HCT116 (cell line): ENCODE measurements at regions not wholly inside any gene's neighbourhood (a gene's known extent, or its start where the extent isn't known, plus 50 kb on each side); places are given as distances from the start of the nearest gene placed in this dataset.

Source experiments
- ATF3 ChIP-seq: IDR thresholded peaks from 2 replicates; pipeline ENCODE4 v1.6.1; 2012
- CBX3 ChIP-seq: IDR thresholded peaks from 2 replicates; pipeline ENCODE4 v1.6.1; 2012; ENCODE audit warnings: low read depth
- CEBPB ChIP-seq: IDR thresholded peaks from 2 replicates; pipeline ENCODE4 v1.6.1; 2012; ENCODE audit warnings: low read depth
- CTCF ChIP-seq, 3 experiments: fragments of 200-600 bp in 1 of 3; sonication (generic) in 1 of 3; IDR thresholded peaks in 2 of 3; conservative IDR thresholded peaks in 1 of 3; 2 replicates each; pipeline ENCODE4 v1.5.1; 2012 to 2017; ENCODE audit warnings: low read depth in 2 of 3, low read length in 2 of 3, antibody characterized with exemption in 1 of 3, borderline replicate concordance in 1 of 3, control low read depth in 1 of 3, mild to moderate bottlenecking in 1 of 3, mixed read lengths in 1 of 3, mixed run types in 1 of 3, moderate library complexity in 1 of 3; ENCODE audit not compliant: insufficient read depth in 1 of 3
- EZH2 ChIP-seq: fragments of 200-600 bp; sonication (generic); IDR thresholded peaks from 2 replicates; pipeline ENCODE4 v1.6.1; 2017; ENCODE audit warnings: antibody characterized with exemption, mixed run types
- EZH2phosphoT487 ChIP-seq: fragments of 200-600 bp; IDR thresholded peaks from 2 replicates; pipeline ENCODE4 v1.6.1; 2018; ENCODE audit warnings: antibody characterized with exemption, borderline replicate concordance
- POLR2A ChIP-seq: IDR thresholded peaks from 2 replicates; pipeline ENCODE4 v1.7.0; 2011; ENCODE audit warnings: borderline replicate concordance; ENCODE audit not compliant: insufficient read depth, insufficient read length; ENCODE audit errors: extremely low read depth
- POLR2AphosphoS5 ChIP-seq: IDR thresholded peaks from 2 replicates; pipeline ENCODE4 v1.6.1; 2011; ENCODE audit warnings: mild to moderate bottlenecking, low read depth, low read length, moderate library complexity
- RAD21 ChIP-seq: IDR thresholded peaks from 2 replicates; pipeline ENCODE4 v1.6.1; 2012; ENCODE audit warnings: low read depth, mild to moderate bottlenecking
- REST ChIP-seq: IDR thresholded peaks from 2 replicates; pipeline ENCODE4 v1.6.1; 2012; ENCODE audit warnings: low read depth
- SP1 ChIP-seq: IDR thresholded peaks from 2 replicates; pipeline ENCODE4 v1.6.1; 2012; ENCODE audit warnings: low read depth
- ZBTB33 ChIP-seq: IDR thresholded peaks from 2 replicates; pipeline ENCODE4 v1.6.1; 2011; ENCODE audit warnings: mild to moderate bottlenecking, low read length, moderate library complexity; ENCODE audit not compliant: insufficient replicate concordance; ENCODE audit errors: extremely low read depth
- ZNF274 ChIP-seq: fragments of 200-500 bp; sonication (Bioruptor generic); IDR thresholded peaks from 2 replicates; pipeline ENCODE4 v1.6.1; 2014; ENCODE audit warnings: mild to moderate bottlenecking, low read depth, low read length, inconsistent platforms

- TF ChIP-seq CBX3 (no peak), ZNF274 (no peak), POLR2A (no peak), ZBTB33 (no peak), SP1 (no peak), CEBPB (no peak), POLR2AphosphoS5 (no peak), EZH2phosphoT487 (no peak), REST (no peak), ATF3 (no peak), CTCF (IDR thresholded peaks at IDR 0.05 in 2 of 3, conservative IDR thresholded peaks at IDR 0.05 in 1 of 3; ENCODE audit: borderline replicate concordance in 1 of 3, insufficient read depth in 1 of 3, low read depth in 2 of 3, low read length in 2 of 3) (no peak), EZH2 (no peak), RAD21 (no peak)
These were observed 105.7 kb upstream of the LIMCH1 start for GRCh38 chr4:41432219-41432618.
